Neural progenitor cell (in vitro differentiated cells): ENCODE measurements at regions not wholly inside any gene's neighbourhood (a gene's known extent, or its start where the extent isn't known, plus 50 kb on each side); places are given as distances from the start of the nearest gene placed in this dataset.

Source experiments
- DNase-seq: peaks from one replicate; pipeline ENCODE4 v3.0.0-alpha.2; 2016; ENCODE audit warnings: low spot score
- H2AFZ ChIP-seq: fragments of 200-600 bp; sonication (generic); replicated peaks from 2 replicates; pipeline ENCODE4 v1.6.1; 2016; ENCODE audit warnings: antibody characterized with exemption
- H3F3A ChIP-seq: fragments of 200-600 bp; sonication (generic); 2 replicates; pipeline ENCODE4 v1.6.1; 2016; ENCODE audit warnings: antibody characterized with exemption, low read depth
- H3K27ac ChIP-seq: fragments of 200-600 bp; sonication (generic); 2 replicates; pipeline ENCODE4 v1.5.1; 2016; ENCODE audit warnings: mild to moderate bottlenecking
- H3K27me3 ChIP-seq: fragments of 200-600 bp; sonication (generic); 2 replicates; pipeline ENCODE4 v1.6.1; 2016; ENCODE audit warnings: mild to moderate bottlenecking, moderate library complexity
- H3K36me3 ChIP-seq: fragments of 200-600 bp; sonication (generic); 2 replicates; pipeline ENCODE4 v1.5.1; 2016
- H3K4me1 ChIP-seq: fragments of 200-600 bp; sonication (generic); 2 replicates; pipeline ENCODE4 v1.6.1; 2016; ENCODE audit warnings: mixed run types
- H3K4me2 ChIP-seq: fragments of 200-600 bp; sonication (generic); 2 replicates; pipeline ENCODE4 v1.6.1; 2016
- H3K4me3 ChIP-seq: fragments of 200-600 bp; sonication (generic); 2 replicates; pipeline ENCODE4 v1.5.1; 2016
- H3K79me2 ChIP-seq: fragments of 200-600 bp; sonication (generic); 2 replicates; pipeline ENCODE4 v1.6.1; 2016; ENCODE audit warnings: low read depth
- H3K9ac ChIP-seq: fragments of 200-600 bp; sonication (generic); 2 replicates; pipeline ENCODE4 v1.6.1; 2016
- H3K9me3 ChIP-seq: fragments of 200-600 bp; sonication (generic); 2 replicates; pipeline ENCODE4 v1.5.1; 2016; ENCODE audit warnings: low read depth
- H4K20me1 ChIP-seq: fragments of 200-600 bp; sonication (generic); 2 replicates; pipeline ENCODE4 v1.6.1; 2016; ENCODE audit warnings: low read depth
- H3K27ac Mint-ChIP-seq: 3 replicates; pipeline ENCODE4 v1.8.0; 2021; ENCODE audit warnings: mixed read lengths
- H3K27me3 Mint-ChIP-seq: 2 replicates; pipeline ENCODE4 v1.8.0; 2022; ENCODE audit warnings: low read depth, mild to moderate bottlenecking, inconsistent platforms, moderate library complexity, mixed read lengths; ENCODE audit not compliant: insufficient read depth
- H3K36me3 Mint-ChIP-seq: 3 replicates; pipeline ENCODE4 v1.8.0; 2021; ENCODE audit warnings: mixed read lengths
- H3K4me1 Mint-ChIP-seq: 3 replicates; pipeline ENCODE4 v1.8.0; 2021; ENCODE audit warnings: mixed read lengths
- H3K4me3 Mint-ChIP-seq: 3 replicates; pipeline ENCODE4 v1.8.0; 2021; ENCODE audit warnings: mild to moderate bottlenecking, moderate library complexity, mixed read lengths
- H3K9me3 Mint-ChIP-seq: 3 replicates; pipeline ENCODE4 v1.8.0; 2020; ENCODE audit warnings: mixed read lengths
- CTCF ChIP-seq: fragments of 200-600 bp; sonication (generic); IDR thresholded peaks from 2 replicates; pipeline ENCODE4 v1.5.1; 2017; ENCODE audit warnings: antibody characterized with exemption, mild to moderate bottlenecking
- EZH2 ChIP-seq: fragments of 200-600 bp; sonication (generic); IDR thresholded peaks from 2 replicates; pipeline ENCODE4 v1.6.1; 2017; ENCODE audit warnings: antibody characterized with exemption, mild to moderate bottlenecking, moderate library complexity
- EZH2phosphoT487 ChIP-seq: fragments of 200-600 bp; sonication (generic); IDR thresholded peaks from 2 replicates; pipeline ENCODE4 v1.6.1; 2017; ENCODE audit warnings: antibody characterized with exemption

GRCh38 chr4:100806988-100807387, 289.2 kb upstream of the EMCN start:
- peaks cover 16% of the 10 kb centered on the region for H3K4me1 Mint-ChIP-seq
- no peak for DNase-seq
- Histone ChIP-seq H3K4me1 (peaks cover 29% of the 10 kb centered on the region), H3K79me2 (no peaks in the 10 kb centered on the region), H3K36me3 (no peaks in the 10 kb centered on the region), H3K4me2 (no peak overlapping the region), H3K9ac (no peak overlapping the region), H3K4me3 (no peak overlapping the region), H2AFZ (no peak overlapping the region), H3F3A (peaks cover 24% of the 10 kb centered on the region), H3K27me3 (no peaks in the 10 kb centered on the region), H4K20me1 (no peaks in the 10 kb centered on the region), H3K27ac (no peak overlapping the region), H3K9me3 (no peaks in the 10 kb centered on the region)
- peaks cover 1% of the 10 kb centered on the region for H3K27me3 Mint-ChIP-seq
- peaks cover 2% of the 10 kb centered on the region for H3K36me3 Mint-ChIP-seq
- H3K4me3 Mint-ChIP-seq: no peak overlapping the region
- TF ChIP-seq CTCF (no peak), EZH2 (no peak), EZH2phosphoT487 (no peak)
- no peak overlapping the region for H3K27ac Mint-ChIP-seq
- H3K9me3 Mint-ChIP-seq: peaks cover 16% of the 10 kb centered on the region

DNA sequence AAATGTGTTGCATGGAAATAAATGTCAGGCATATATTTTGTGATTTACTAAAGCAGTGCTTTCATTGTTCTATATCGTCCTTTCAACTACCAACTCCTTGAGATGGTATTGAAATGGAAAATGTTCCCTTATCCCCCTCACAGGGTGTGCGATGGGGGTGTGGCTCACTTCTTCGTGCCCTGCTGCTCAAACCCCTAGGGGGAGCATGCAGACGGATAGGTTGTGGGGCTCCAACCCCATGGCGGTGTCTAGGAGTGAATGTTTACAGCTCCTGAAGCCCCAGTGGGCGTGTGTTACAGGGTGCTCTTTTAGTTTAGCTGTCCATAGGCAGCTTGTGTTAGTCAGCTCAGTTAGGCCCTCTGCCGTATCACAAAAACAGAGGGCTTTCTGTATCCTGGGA, 287.7 kb upstream of the EMCN start:
- Histone ChIP-seq H3K36me3 (no peaks in the 10 kb centered on the region), H3K79me2 (no peaks in the 10 kb centered on the region), H3K27ac (no peak overlapping the region), H3K4me1 (peaks cover 17% of the 10 kb centered on the region), H3F3A (peaks cover 10% of the 10 kb centered on the region), H3K9ac (no peak overlapping the region), H3K27me3 (no peaks in the 10 kb centered on the region), H3K4me2 (no peak overlapping the region), H3K9me3 (no peaks in the 10 kb centered on the region), H3K4me3 (no peak overlapping the region), H2AFZ (peak overlapping the region; percentile 74), H4K20me1 (no peaks in the 10 kb centered on the region)
- Mint-ChIP-seq H3K36me3 (peaks cover 2% of the 10 kb centered on the region), H3K4me3 (no peak overlapping the region), H3K4me1 (peaks cover 6% of the 10 kb centered on the region), H3K9me3 (peaks cover 18% of the 10 kb centered on the region), H3K27ac (no peak overlapping the region), H3K27me3 (no peaks in the 10 kb centered on the region)
- TF ChIP-seq EZH2phosphoT487 (no peak), CTCF (peak; percentile 13)
- no peak for DNase-seq

- Histone ChIP-seq H3K79me2 (no peaks in the 10 kb centered on the region), H3F3A (peaks cover 7% of the 10 kb centered on the region), H3K4me1 (peaks cover 13% of the 10 kb centered on the region), H3K36me3 (no peaks in the 10 kb centered on the region), H3K4me2 (peak overlapping the region; percentile 7), H3K9me3 (no peaks in the 10 kb centered on the region), H3K9ac (no peak overlapping the region), H3K27me3 (no peaks in the 10 kb centered on the region), H3K27ac (no peak overlapping the region), H4K20me1 (no peaks in the 10 kb centered on the region), H3K4me3 (no peak overlapping the region), H2AFZ (no peak overlapping the region)
- Mint-ChIP-seq H3K9me3 (peaks cover 18% of the 10 kb centered on the region), H3K27ac (no peak overlapping the region), H3K36me3 (peaks cover 2% of the 10 kb centered on the region), H3K4me3 (no peak overlapping the region), H3K4me1 (peaks cover 3% of the 10 kb centered on the region), H3K27me3 (no peaks in the 10 kb centered on the region)
- no peak for DNase-seq
- TF ChIP-seq CTCF (no peak), EZH2 (no peak), EZH2phosphoT487 (no peak)
Observed at GRCh38 chr4:100804576-100805360, 286.9 kb upstream of the EMCN start.
